H9 (cell line): ENCODE measurements at regions not wholly inside any gene's neighbourhood (a gene's known extent, or its start where the extent isn't known, plus 50 kb on each side); places are given as distances from the start of the nearest gene placed in this dataset.

Experiments used
- DNase-seq: peaks from one replicate; pipeline ENCODE4 v3.0.0-alpha.2; 2017
- H2AFZ ChIP-seq: one replicate; pipeline ENCODE4 v1.6.1; 2013; ENCODE audit warnings: mild to moderate bottlenecking, low read length, control low read depth, moderate library complexity
- H2AK5ac ChIP-seq: 2 replicates; pipeline ENCODE4 v1.6.1; 2013; ENCODE audit warnings: low read length, control low read depth, mixed read lengths; ENCODE audit not compliant: insufficient read length
- H2BK120ac ChIP-seq: one replicate; pipeline ENCODE4 v1.6.1; 2013; ENCODE audit warnings: low read depth, mild to moderate bottlenecking, low read length, control low read depth, inconsistent platforms; ENCODE audit not compliant: poor library complexity, severe bottlenecking
- H2BK12ac ChIP-seq: 2 replicates; pipeline ENCODE4 v1.6.1; 2013; ENCODE audit warnings: low read length, control low read depth, mixed read lengths, low read depth; ENCODE audit not compliant: insufficient read length
- H2BK15ac ChIP-seq: 2 replicates; pipeline ENCODE4 v1.6.1; 2013; ENCODE audit warnings: low read depth, low read length, control low read depth
- H2BK20ac ChIP-seq: one replicate; pipeline ENCODE4 v1.6.1; 2013; ENCODE audit warnings: low read depth, mild to moderate bottlenecking, low read length, control low read depth, inconsistent platforms; ENCODE audit not compliant: poor library complexity, severe bottlenecking
- H2BK5ac ChIP-seq: 2 replicates; pipeline ENCODE4 v1.6.1; 2013; ENCODE audit warnings: low read length, control low read depth, mixed read lengths; ENCODE audit not compliant: insufficient read length
- H3K14ac ChIP-seq: 2 replicates; pipeline ENCODE4 v1.6.1; 2013; ENCODE audit warnings: low read length, control low read depth; ENCODE audit not compliant: insufficient read depth
- H3K18ac ChIP-seq: 2 replicates; pipeline ENCODE4 v1.6.1; 2013; ENCODE audit warnings: low read depth, mild to moderate bottlenecking, mixed read lengths, low read length, control low read depth; ENCODE audit not compliant: insufficient read length
- H3K23ac ChIP-seq: 2 replicates; pipeline ENCODE4 v1.6.1; 2013; ENCODE audit warnings: low read length, control low read depth, mixed read lengths, low read depth; ENCODE audit not compliant: insufficient read length
- H3K23me2 ChIP-seq: 2 replicates; pipeline ENCODE4 v1.6.1; 2013; ENCODE audit warnings: low read depth, mild to moderate bottlenecking, mixed read lengths, low read length, control low read depth; ENCODE audit not compliant: insufficient read length, poor library complexity, severe bottlenecking
- H3K27ac ChIP-seq: 2 replicates; pipeline ENCODE4 v1.5.1; 2013; ENCODE audit warnings: low read length, control low read depth, mixed read lengths, low read depth; ENCODE audit not compliant: insufficient read length
- H3K27me3 ChIP-seq: 2 replicates; pipeline ENCODE4 v1.6.1; 2013; ENCODE audit warnings: low read length, control low read depth, inconsistent platforms; ENCODE audit not compliant: insufficient read depth
- H3K4ac ChIP-seq: 2 replicates; pipeline ENCODE4 v1.6.1; 2013; ENCODE audit warnings: low read depth, mild to moderate bottlenecking, control low read depth, inconsistent platforms, low read length, moderate library complexity
- H3K4me1 ChIP-seq: 2 replicates; pipeline ENCODE4 v1.6.1; 2013; ENCODE audit warnings: low read length, control low read depth, inconsistent platforms; ENCODE audit not compliant: insufficient read depth
- H3K4me2 ChIP-seq: 2 replicates; pipeline ENCODE4 v1.6.1; 2013; ENCODE audit warnings: low read length, control low read depth, mixed read lengths; ENCODE audit not compliant: insufficient read length, insufficient read depth
- H3K56ac ChIP-seq: 2 replicates; pipeline ENCODE4 v1.6.1; 2013; ENCODE audit warnings: low read depth, mild to moderate bottlenecking, mixed read lengths, low read length, control low read depth; ENCODE audit not compliant: insufficient read length
- H3K79me1 ChIP-seq: 2 replicates; pipeline ENCODE4 v1.6.1; 2013; ENCODE audit warnings: low read depth, mild to moderate bottlenecking, moderate library complexity, low read length, control low read depth, inconsistent platforms; ENCODE audit not compliant: insufficient read depth, poor library complexity, severe bottlenecking
- H3K79me2 ChIP-seq: 2 replicates; pipeline ENCODE4 v1.6.1; 2013; ENCODE audit warnings: low read length, control low read depth, inconsistent platforms; ENCODE audit not compliant: insufficient read depth
- H3K9ac ChIP-seq: 2 replicates; pipeline ENCODE4 v1.6.1; 2013; ENCODE audit warnings: low read length, control low read depth, mixed read lengths; ENCODE audit not compliant: insufficient read length; ENCODE audit errors: extremely low read depth
- H3K9me3 ChIP-seq: one replicate; pipeline ENCODE4 v1.6.1; 2013; ENCODE audit warnings: low read depth, low read length, inconsistent platforms; ENCODE audit not compliant: control insufficient read depth
- H3T11ph ChIP-seq: one replicate; pipeline ENCODE4 v1.6.1; 2013; ENCODE audit warnings: mild to moderate bottlenecking, low read length, control low read depth, inconsistent platforms
- H4K20me1 ChIP-seq: one replicate; pipeline ENCODE4 v1.6.1; 2013; ENCODE audit not compliant: control insufficient read depth, insufficient read length, insufficient read depth
- H4K5ac ChIP-seq: 2 replicates; pipeline ENCODE4 v1.6.1; 2013; ENCODE audit warnings: low read depth, mild to moderate bottlenecking, mixed read lengths, low read length, control low read depth; ENCODE audit not compliant: insufficient read length
- H4K8ac ChIP-seq: replicated peaks from 2 replicates; pipeline ENCODE4 v1.6.1; 2013; ENCODE audit warnings: low read length, control low read depth, mixed read lengths, low read depth; ENCODE audit not compliant: insufficient read length
- H4K91ac ChIP-seq: 2 replicates; pipeline ENCODE4 v1.6.1; 2013; ENCODE audit warnings: low read depth, mild to moderate bottlenecking, moderate library complexity, mixed read lengths, low read length, control low read depth; ENCODE audit not compliant: insufficient read length
- H3K27ac Mint-ChIP-seq, 3 experiments: 2 replicates in 2 of 3; 3 replicates in 1 of 3; pipeline ENCODE4 v1.8.0; 2020 to 2021; ENCODE audit warnings: mixed read lengths in 3 of 3, mild to moderate bottlenecking in 1 of 3, moderate library complexity in 1 of 3
- H3K27me3 Mint-ChIP-seq: 2 replicates; pipeline ENCODE4 v1.8.0; 2021; ENCODE audit warnings: low read depth, mild to moderate bottlenecking, moderate library complexity, mixed read lengths
- H3K36me3 Mint-ChIP-seq, 3 experiments: 2 replicates in 2 of 3; 3 replicates in 1 of 3; pipeline ENCODE4 v1.8.0; 2020 to 2021; ENCODE audit warnings: low read depth in 3 of 3, mixed read lengths in 3 of 3; ENCODE audit not compliant: insufficient read depth in 1 of 3
- H3K4me1 Mint-ChIP-seq, 2 experiments: 2 replicates each; pipeline ENCODE4 v1.8.0; 2020; ENCODE audit warnings: mixed read lengths in 2 of 2
- H3K4me3 Mint-ChIP-seq, 2 experiments: 2 replicates in 1 of 2; 3 replicates in 1 of 2; pipeline ENCODE4 v1.8.0; 2020 to 2021; ENCODE audit warnings: mild to moderate bottlenecking in 2 of 2, mixed read lengths in 2 of 2, moderate library complexity in 1 of 2
- H3K9me3 Mint-ChIP-seq, 2 experiments: 2 replicates in 1 of 2; 3 replicates in 1 of 2; pipeline ENCODE4 v1.8.0; 2020; ENCODE audit warnings: mild to moderate bottlenecking in 2 of 2, mixed read lengths in 2 of 2, moderate library complexity in 1 of 2
- WGBS: extraction: QIAGEN DNeasy Blood & Tissue Kit; methylation state at CpG from one replicate; pipeline ENCODE4 v1.1.7; 2013; ENCODE audit warnings: missing lambda C conversion rate, low lambda C conversion rate, mixed read lengths; ENCODE audit not compliant: insufficient read length; ENCODE audit errors: extremely low coverage; 5-methylcytosine and 5-hydroxymethylcytosine counted together
- TF ChIP-seq, protein P1 (sequence below): fragments of 200-600 bp; sonication (generic); conservative IDR thresholded peaks from 3 replicates; pipeline ENCODE4 v1.8.0; 2021; ENCODE audit warnings: antibody characterized with exemption, mild to moderate bottlenecking

DNA sequence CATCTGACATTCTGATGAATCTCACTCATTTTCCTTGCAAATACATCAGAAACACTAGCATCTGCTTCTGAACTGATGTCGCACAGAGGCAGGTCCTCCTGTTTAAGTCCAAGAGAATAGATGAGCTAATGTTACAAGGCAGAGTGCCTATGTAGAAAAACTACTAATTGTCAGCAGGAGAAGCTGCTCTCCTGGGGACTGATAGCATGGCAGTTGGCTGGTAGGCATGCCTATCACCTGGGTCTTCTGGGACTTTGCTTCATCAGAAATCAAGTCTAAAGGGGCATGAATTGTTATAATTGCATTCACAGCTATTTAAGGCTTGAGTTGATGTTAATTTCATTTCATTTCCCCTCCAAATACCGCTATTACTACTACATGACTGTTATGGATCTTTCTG lies 457.2 kb downstream of the RAP2B start:
- no peak overlapping the region for H2AK5ac ChIP-seq
- no peak overlapping the region for H3K4me2 ChIP-seq
- H3T11ph ChIP-seq: no peak overlapping the region
- no peak overlapping the region for H3K14ac ChIP-seq
- no CpG with 5 or more reads among the region's 2 CpGs for WGBS
- no peak overlapping the region for H3K23ac ChIP-seq
- H3K18ac ChIP-seq: no peak overlapping the region
- no peak for DNase-seq
- Mint-ChIP-seq H3K4me1 (peaks cover 8 to 14% of the 10 kb centered on the region in 2 experiments; a peak in 3 of 4 replicates), H3K4me3 (no peak overlapping the region), H3K9me3 (peaks cover 0 to 9% of the 10 kb centered on the region in 2 experiments; a peak in 4 of 5 replicates), H3K27ac (no peak overlapping the region), H3K27me3 (no peaks in the 10 kb centered on the region), H3K36me3 (peaks cover 2 to 8% (median 4%) of the 10 kb centered on the region in 3 experiments; a peak in 3 of 7 replicates)
- no peaks in the 10 kb centered on the region for H4K20me1 ChIP-seq
- no peak overlapping the region for H4K91ac ChIP-seq
- no peak overlapping the region for H2BK5ac ChIP-seq
- no peak overlapping the region for H3K56ac ChIP-seq
- no peaks in the 10 kb centered on the region for H3K79me1 ChIP-seq
- H3K79me2 ChIP-seq: no peaks in the 10 kb centered on the region
- H3K23me2 ChIP-seq: no peaks in the 10 kb centered on the region
- H2BK15ac ChIP-seq: no peak overlapping the region
- TF ChIP-seq, protein P1, sequence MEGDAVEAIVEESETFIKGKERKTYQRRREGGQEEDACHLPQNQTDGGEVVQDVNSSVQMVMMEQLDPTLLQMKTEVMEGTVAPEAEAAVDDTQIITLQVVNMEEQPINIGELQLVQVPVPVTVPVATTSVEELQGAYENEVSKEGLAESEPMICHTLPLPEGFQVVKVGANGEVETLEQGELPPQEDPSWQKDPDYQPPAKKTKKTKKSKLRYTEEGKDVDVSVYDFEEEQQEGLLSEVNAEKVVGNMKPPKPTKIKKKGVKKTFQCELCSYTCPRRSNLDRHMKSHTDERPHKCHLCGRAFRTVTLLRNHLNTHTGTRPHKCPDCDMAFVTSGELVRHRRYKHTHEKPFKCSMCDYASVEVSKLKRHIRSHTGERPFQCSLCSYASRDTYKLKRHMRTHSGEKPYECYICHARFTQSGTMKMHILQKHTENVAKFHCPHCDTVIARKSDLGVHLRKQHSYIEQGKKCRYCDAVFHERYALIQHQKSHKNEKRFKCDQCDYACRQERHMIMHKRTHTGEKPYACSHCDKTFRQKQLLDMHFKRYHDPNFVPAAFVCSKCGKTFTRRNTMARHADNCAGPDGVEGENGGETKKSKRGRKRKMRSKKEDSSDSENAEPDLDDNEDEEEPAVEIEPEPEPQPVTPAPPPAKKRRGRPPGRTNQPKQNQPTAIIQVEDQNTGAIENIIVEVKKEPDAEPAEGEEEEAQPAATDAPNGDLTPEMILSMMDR: no peak
- H2BK120ac ChIP-seq: no peak overlapping the region
- H3K27ac ChIP-seq: no peak overlapping the region
- H4K8ac ChIP-seq: no peak overlapping the region
- H4K5ac ChIP-seq: no peak overlapping the region
- no peak overlapping the region for H2AFZ ChIP-seq
- H3K9me3 ChIP-seq: no peaks in the 10 kb centered on the region
- no peak overlapping the region for H2BK20ac ChIP-seq
- no peak overlapping the region for H3K4ac ChIP-seq
- H3K4me1 ChIP-seq: peaks cover 2% of the 10 kb centered on the region; the same call in 1 of the 2 replicates
- no peak overlapping the region for H2BK12ac ChIP-seq
- no peak overlapping the region for H3K9ac ChIP-seq
- H3K27me3 ChIP-seq: no peaks in the 10 kb centered on the region
